CD4-positive, alpha-beta T cell treated with Interleukin-2 at 100 ng/mL for 4 hours (primary cell): ENCODE measurements at regions not wholly inside any gene's neighbourhood (a gene's known extent, or its start where the extent isn't known, plus 50 kb on each side); places are given as distances from the start of the nearest gene placed in this dataset.

Source experiments
- DNase-seq: peaks from one replicate; pipeline ENCODE4 v3.0.0-alpha.2; 2020; ENCODE audit warnings: low spot score

- no peak for DNase-seq
These were observed 360.9 kb downstream of the GPAM start for GRCh38 chr10:111822661-111823060.

- no peak for DNase-seq
These were observed 359.4 kb downstream of the GPAM start for GRCh38 chr10:111824128-111824527.

- DNase-seq, result no peak
These were observed 353.2 kb downstream of the GPAM start for GRCh38 chr10:111830359-111830758.

GRCh38 chr10:111831058-111831457 lies 352.5 kb downstream of the GPAM start:
- DNase-seq, result no peak

- DNase-seq, result no peak
These were observed 350.3 kb downstream of the GPAM start for GRCh38 chr10:111833251-111833650.

- no peak for DNase-seq
These were observed 348.0 kb downstream of the GPAM start for GRCh38 chr10:111835574-111835973.

GRCh38 chr10:111836064-111836463 lies 347.5 kb downstream of the GPAM start:
- DNase-seq, result no peak

GRCh38 chr10:111836571-111836970 lies 347.0 kb downstream of the GPAM start:
- DNase-seq, result no peak

GRCh38 chr10:111837086-111837485 lies 346.5 kb downstream of the GPAM start:
- DNase-seq, result no peak

- DNase-seq, result no peak
These were observed 345.6 kb downstream of the GPAM start for GRCh38 chr10:111837985-111838384.

GRCh38 chr10:111840546-111840945 lies 343.0 kb downstream of the GPAM start:
- no peak for DNase-seq

GRCh38 chr10:111852801-111853200 lies 330.8 kb downstream of the GPAM start:
- no peak for DNase-seq

GRCh38 chr10:111856631-111857030 lies 326.9 kb downstream of the GPAM start:
- DNase-seq, result no peak

- no peak for DNase-seq
These were observed 318.0 kb downstream of the GPAM start for GRCh38 chr10:111865550-111865949.

- no peak for DNase-seq
These were observed 312.1 kb downstream of the GPAM start for GRCh38 chr10:111871458-111871857.

GRCh38 chr10:111872591-111872990 lies 311.0 kb downstream of the GPAM start:
- DNase-seq, result no peak

- DNase-seq, result no peak
These were observed 310.5 kb downstream of the GPAM start for GRCh38 chr10:111873041-111873440.

GRCh38 chr10:111873621-111874135 lies 309.9 kb downstream of the GPAM start:
- no peak for DNase-seq

- DNase-seq, result no peak
These were observed 309.0 kb downstream of the GPAM start for GRCh38 chr10:111874576-111874975.

- no peak for DNase-seq
These were observed 307.8 kb downstream of the GPAM start for GRCh38 chr10:111875725-111876124.

- no peak for DNase-seq
These were observed 306.3 kb downstream of the GPAM start for GRCh38 chr10:111877258-111877657.

GRCh38 chr10:111879969-111880368 lies 303.6 kb downstream of the GPAM start:
- DNase-seq, result no peak

GRCh38 chr10:111885046-111885445 lies 298.5 kb downstream of the GPAM start:
- DNase-seq, result no peak

- no peak for DNase-seq
These were observed 297.6 kb downstream of the GPAM start for GRCh38 chr10:111885919-111886318.

GRCh38 chr10:111887266-111887665 lies 296.3 kb downstream of the GPAM start:
- no peak for DNase-seq
